Transverse colon (tissue), 4 donors: ENCODE measurements at regions not wholly inside any gene's neighbourhood (a gene's known extent, or its start where the extent isn't known, plus 50 kb on each side); places are given as distances from the start of the nearest gene placed in this dataset.

Experiments
- EP300 ChIP-seq: sonication (generic); formaldehyde crosslinking; IDR thresholded peaks from one replicate; pipeline ENCODE4 v1.6.1; 2017; ENCODE audit warnings: antibody characterized with exemption, low read depth
- POLR2A ChIP-seq: fragments of 450-650 bp; IDR thresholded peaks from one replicate; pipeline ENCODE4 v1.6.1; 2016; ENCODE audit warnings: antibody characterized with exemption, mild to moderate bottlenecking, moderate library complexity
- POLR2AphosphoS5 ChIP-seq, 3 donors: sonication (generic); formaldehyde crosslinking; IDR thresholded peaks; one replicate each; pipeline ENCODE4 v1.6.1; 2016; ENCODE audit warnings: antibody characterized with exemption in 3 of 3
- TF ChIP-seq, protein P1 (sequence below), 5 experiments: fragments of 200-600 bp in 3 of 5; fragments of 450-650 bp in 2 of 5; sonication (generic) in 3 of 5; IDR thresholded peaks; 1 replicate in 2 of 5; 2 replicates in 3 of 5; pipeline ENCODE4 v1.5.1; 2016 to 2017; ENCODE audit warnings: antibody characterized with exemption in 5 of 5, inconsistent platforms in 3 of 5, mild to moderate bottlenecking in 2 of 5, moderate library complexity in 1 of 5

DNA sequence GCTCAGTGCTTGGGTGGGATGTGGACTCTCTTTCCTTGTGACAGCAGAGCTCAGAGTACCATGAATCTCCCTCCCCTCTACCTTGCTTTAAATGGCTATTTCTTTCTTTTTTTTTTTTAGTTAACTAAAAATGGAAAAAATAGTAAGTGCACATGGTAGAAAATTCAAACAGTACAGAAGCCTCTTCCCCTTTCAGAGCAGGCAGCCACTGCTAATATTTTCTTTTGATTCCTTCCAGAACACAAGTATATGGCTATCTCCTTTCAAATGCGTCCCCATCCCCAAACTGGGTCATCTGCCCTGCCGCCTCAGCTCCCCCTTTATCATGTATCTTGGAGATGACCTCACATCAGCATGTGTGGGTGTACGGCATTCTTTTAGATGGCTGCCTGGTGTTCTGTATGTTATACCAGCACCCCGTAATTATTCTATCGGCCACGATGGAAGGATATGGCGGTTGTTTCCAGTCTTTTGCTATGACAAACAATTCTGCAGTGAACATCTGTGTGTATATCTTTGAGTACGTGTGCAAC lies 70.5 kb upstream of the DLX2 start:
- TF ChIP-seq, protein P1, sequence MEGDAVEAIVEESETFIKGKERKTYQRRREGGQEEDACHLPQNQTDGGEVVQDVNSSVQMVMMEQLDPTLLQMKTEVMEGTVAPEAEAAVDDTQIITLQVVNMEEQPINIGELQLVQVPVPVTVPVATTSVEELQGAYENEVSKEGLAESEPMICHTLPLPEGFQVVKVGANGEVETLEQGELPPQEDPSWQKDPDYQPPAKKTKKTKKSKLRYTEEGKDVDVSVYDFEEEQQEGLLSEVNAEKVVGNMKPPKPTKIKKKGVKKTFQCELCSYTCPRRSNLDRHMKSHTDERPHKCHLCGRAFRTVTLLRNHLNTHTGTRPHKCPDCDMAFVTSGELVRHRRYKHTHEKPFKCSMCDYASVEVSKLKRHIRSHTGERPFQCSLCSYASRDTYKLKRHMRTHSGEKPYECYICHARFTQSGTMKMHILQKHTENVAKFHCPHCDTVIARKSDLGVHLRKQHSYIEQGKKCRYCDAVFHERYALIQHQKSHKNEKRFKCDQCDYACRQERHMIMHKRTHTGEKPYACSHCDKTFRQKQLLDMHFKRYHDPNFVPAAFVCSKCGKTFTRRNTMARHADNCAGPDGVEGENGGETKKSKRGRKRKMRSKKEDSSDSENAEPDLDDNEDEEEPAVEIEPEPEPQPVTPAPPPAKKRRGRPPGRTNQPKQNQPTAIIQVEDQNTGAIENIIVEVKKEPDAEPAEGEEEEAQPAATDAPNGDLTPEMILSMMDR (IDR thresholded peaks at IDR 0.05) = no peak
- TF ChIP-seq POLR2A (no peak), EP300 (no peak), POLR2AphosphoS5 (IDR thresholded peaks at IDR 0.05) (no peak)
